HepG2 (cell line): ENCODE measurements at regions not wholly inside any gene's neighbourhood (a gene's known extent, or its start where the extent isn't known, plus 50 kb on each side); places are given as distances from the start of the nearest gene placed in this dataset.

Experiments
- EP300 ChIP-seq, 3 experiments: sonication (generic) in 1 of 3; formaldehyde crosslinking in 1 of 3; IDR thresholded peaks; 2 replicates each; pipeline versions ENCODE4 v1.5.1 to v1.6.1; 2011 to 2020; ENCODE audit warnings: low read depth in 2 of 3, low read length in 2 of 3, borderline replicate concordance in 1 of 3, improper control_type of control experiment in 1 of 3, mild to moderate bottlenecking in 1 of 3, missing genetic modification reagents in 1 of 3, moderate library complexity in 1 of 3
- POLR2AphosphoS5 ChIP-seq: IDR thresholded peaks from 2 replicates; pipeline ENCODE4 v1.6.1; 2012; ENCODE audit warnings: low read depth, low read length
- SP1 ChIP-seq, 2 experiments: fragments of 450-650 bp in 1 of 2; sonication (generic) in 1 of 2; formaldehyde crosslinking in 1 of 2; IDR thresholded peaks; 2 replicates each; pipeline versions ENCODE4 v1.4.0 to v1.6.1; 2016 to 2020; ENCODE audit warnings: missing genetic modification reagents in 1 of 2
- TF ChIP-seq, protein P1 (sequence below): IDR thresholded peaks from 2 replicates; pipeline ENCODE4 v1.6.1; 2012; ENCODE audit warnings: inconsistent platforms
- TF ChIP-seq, protein P2 (sequence below): sonication (generic); formaldehyde crosslinking; IDR thresholded peaks from 2 replicates; pipeline ENCODE4 v1.5.0; 2020; ENCODE audit warnings: missing genetic modification reagents

DNA sequence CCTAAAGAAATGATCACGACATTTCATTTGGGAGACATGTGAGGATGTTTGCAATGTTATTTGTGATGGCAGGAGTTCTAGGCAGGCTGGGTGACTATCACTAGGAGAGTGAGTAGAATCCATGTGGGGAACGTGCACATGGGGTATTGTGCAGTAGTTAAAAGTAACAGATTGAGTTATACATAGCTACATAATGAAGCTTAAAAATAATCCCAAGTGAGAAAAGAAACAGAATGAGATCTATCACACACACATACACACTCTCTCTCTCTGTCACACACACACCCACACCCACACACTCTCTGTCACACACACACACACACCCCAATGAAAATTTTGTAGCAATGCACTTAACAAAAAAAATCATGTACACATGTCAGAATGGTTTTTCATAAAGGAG lies 218.7 kb upstream of the ARG1 start:
- TF ChIP-seq, protein P1, sequence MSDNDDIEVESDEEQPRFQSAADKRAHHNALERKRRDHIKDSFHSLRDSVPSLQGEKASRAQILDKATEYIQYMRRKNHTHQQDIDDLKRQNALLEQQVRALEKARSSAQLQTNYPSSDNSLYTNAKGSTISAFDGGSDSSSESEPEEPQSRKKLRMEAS = no peak
- TF ChIP-seq POLR2AphosphoS5 (no peak), SP1 (IDR thresholded peaks at IDR 0.05) (no peak), SP1 (CRISPR knock-in tag; IDR thresholded peaks at IDR 0.05) (no peak), EP300 (IDR thresholded peaks at IDR 0.05; ENCODE audit: low read depth in 2 of 2, low read length in 2 of 2) (no peak), EP300 (CRISPR knock-in tag; IDR thresholded peaks at IDR 0.05; ENCODE audit: borderline replicate concordance) (no peak)
- TF ChIP-seq, protein P2, sequence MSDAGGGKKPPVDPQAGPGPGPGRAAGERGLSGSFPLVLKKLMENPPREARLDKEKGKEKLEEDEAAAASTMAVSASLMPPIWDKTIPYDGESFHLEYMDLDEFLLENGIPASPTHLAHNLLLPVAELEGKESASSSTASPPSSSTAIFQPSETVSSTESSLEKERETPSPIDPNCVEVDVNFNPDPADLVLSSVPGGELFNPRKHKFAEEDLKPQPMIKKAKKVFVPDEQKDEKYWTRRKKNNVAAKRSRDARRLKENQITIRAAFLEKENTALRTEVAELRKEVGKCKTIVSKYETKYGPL (CRISPR knock-in tag) = no peak
